GM23338 (cell line): ENCODE measurements at regions not wholly inside any gene's neighbourhood (a gene's known extent, or its start where the extent isn't known, plus 50 kb on each side); places are given as distances from the start of the nearest gene placed in this dataset.

ENCODE experiments used
- ATAC-seq: fragments of 200-7000 bp; cut with Tn5 transposase; 3 replicates; pipeline ENCODE4 v1.9.1; 2020
- DNase-seq: peaks from one replicate; pipeline ENCODE4 v3.0.0-alpha.2; 2015; ENCODE audit warnings: low spot score
- H2AFZ ChIP-seq: fragments of 200-600 bp; sonication (generic); 2 replicates; pipeline ENCODE4 v1.8.0; 2016; ENCODE audit warnings: antibody characterized with exemption, mild to moderate bottlenecking, moderate library complexity
- H3F3A ChIP-seq: fragments of 200-600 bp; sonication (generic); replicated peaks from 2 replicates; pipeline ENCODE4 v1.8.0; 2017; ENCODE audit warnings: antibody characterized with exemption, mixed run types, low read depth
- H3K27ac ChIP-seq: fragments of 200-600 bp; sonication (generic); 2 replicates; pipeline ENCODE4 v1.6.1; 2016; ENCODE audit warnings: low read depth
- H3K27me3 ChIP-seq: fragments of 200-600 bp; sonication (generic); 2 replicates; pipeline ENCODE4 v1.8.0; 2016; ENCODE audit warnings: mild to moderate bottlenecking, mixed run types, moderate library complexity; ENCODE audit not compliant: insufficient read depth
- H3K36me3 ChIP-seq: fragments of 200-600 bp; sonication (generic); 2 replicates; pipeline ENCODE4 v1.8.0; 2016; ENCODE audit warnings: mild to moderate bottlenecking; ENCODE audit not compliant: insufficient read depth
- H3K4me1 ChIP-seq: fragments of 200-600 bp; sonication (generic); 2 replicates; pipeline ENCODE4 v1.8.0; 2016; ENCODE audit warnings: mild to moderate bottlenecking, moderate library complexity; ENCODE audit not compliant: insufficient read depth
- H3K4me2 ChIP-seq: fragments of 200-600 bp; sonication (generic); 2 replicates; pipeline ENCODE4 v1.7.1; 2017; ENCODE audit warnings: mixed run types
- H3K4me3 ChIP-seq: fragments of 200-600 bp; sonication (generic); 2 replicates; pipeline ENCODE4 v1.6.1; 2016; ENCODE audit warnings: mixed run types
- H3K79me2 ChIP-seq: fragments of 200-600 bp; sonication (generic); replicated peaks from 2 replicates; pipeline ENCODE4 v1.8.0; 2017; ENCODE audit warnings: mild to moderate bottlenecking; ENCODE audit not compliant: insufficient read depth
- H3K9me2 ChIP-seq: fragments of 200-600 bp; sonication (generic); 2 replicates; pipeline ENCODE4 v1.8.0; 2017; ENCODE audit not compliant: insufficient read depth
- H4K20me1 ChIP-seq: fragments of 200-600 bp; sonication (generic); replicated peaks from 2 replicates; pipeline ENCODE4 v1.8.0; 2017; ENCODE audit warnings: mild to moderate bottlenecking; ENCODE audit not compliant: insufficient read depth
- H3K27ac Mint-ChIP-seq: 2 replicates; pipeline ENCODE4 v1.8.0; 2020; ENCODE audit warnings: inconsistent platforms, mild to moderate bottlenecking, moderate library complexity, mixed read lengths
- H3K27me3 Mint-ChIP-seq: 3 replicates; pipeline ENCODE4 v1.8.0; 2022; ENCODE audit warnings: low read depth, mild to moderate bottlenecking, moderate library complexity, mixed read lengths, inconsistent platforms; ENCODE audit not compliant: insufficient read depth, poor library complexity
- H3K36me3 Mint-ChIP-seq: 3 replicates; pipeline ENCODE4 v1.8.0; 2021; ENCODE audit warnings: low read depth, mild to moderate bottlenecking, inconsistent platforms, moderate library complexity, mixed read lengths
- H3K4me1 Mint-ChIP-seq: 3 replicates; pipeline ENCODE4 v1.8.0; 2020; ENCODE audit warnings: mild to moderate bottlenecking, inconsistent platforms, mixed read lengths
- H3K4me3 Mint-ChIP-seq: 3 replicates; pipeline ENCODE4 v1.8.0; 2021; ENCODE audit warnings: moderate library complexity, mild to moderate bottlenecking, inconsistent platforms, mixed read lengths
- H3K9me3 Mint-ChIP-seq: 3 replicates; pipeline ENCODE4 v1.8.0; 2020; ENCODE audit warnings: moderate library complexity, mild to moderate bottlenecking, inconsistent platforms, mixed read lengths
- CREB1 ChIP-seq: fragments of 250-450 bp; sonication (Bioruptor Pico); IDR thresholded peaks from 2 replicates; pipeline ENCODE4 v1.5.0; 2020; ENCODE audit warnings: low read depth, mild to moderate bottlenecking, moderate library complexity
- CTCF ChIP-seq, 2 experiments: fragments of 200-600 bp in 1 of 2; sonication (generic) in 1 of 2; conservative IDR thresholded peaks; 2 replicates each; pipeline versions ENCODE4 v1.5.1 to v1.6.1; 2016 to 2017; ENCODE audit warnings: antibody characterized with exemption in 2 of 2, low read depth in 2 of 2, mild to moderate bottlenecking in 2 of 2, moderate library complexity in 1 of 2
- ETS1 ChIP-seq: IDR thresholded peaks from 2 replicates; pipeline ENCODE4 v1.6.1; 2016; ENCODE audit warnings: antibody characterized with exemption
- EZH2 ChIP-seq: fragments of 200-600 bp; sonication (generic); IDR thresholded peaks from one replicate; pipeline ENCODE4 v1.8.0; 2017; ENCODE audit warnings: antibody characterized with exemption, mild to moderate bottlenecking, low read depth; ENCODE audit not compliant: unreplicated experiment
- EZH2phosphoT487 ChIP-seq: fragments of 200-600 bp; sonication (generic); IDR thresholded peaks from one replicate; pipeline ENCODE4 v1.8.1; 2018; ENCODE audit warnings: antibody characterized with exemption; ENCODE audit not compliant: unreplicated experiment
- JUNB ChIP-seq: IDR thresholded peaks from one replicate; pipeline ENCODE4 v1.6.1; 2016; ENCODE audit warnings: antibody characterized with exemption; ENCODE audit not compliant: unreplicated experiment
- NANOG ChIP-seq: IDR thresholded peaks from 2 replicates; pipeline ENCODE4 v1.6.1; 2016; ENCODE audit warnings: antibody characterized with exemption, borderline replicate concordance
- POLR2AphosphoS5 ChIP-seq: IDR thresholded peaks from 2 replicates; pipeline ENCODE4 v1.6.1; 2016; ENCODE audit warnings: antibody characterized with exemption, low read depth
- REST ChIP-seq: IDR thresholded peaks from one replicate; pipeline ENCODE4 v1.6.1; 2018; ENCODE audit warnings: antibody characterized with exemption; ENCODE audit not compliant: unreplicated experiment
- STAT1 ChIP-seq: IDR thresholded peaks from one replicate; pipeline ENCODE4 v1.6.1; 2016; ENCODE audit warnings: antibody characterized with exemption; ENCODE audit not compliant: unreplicated experiment
- ZNF114 ChIP-seq: fragments of 250-450 bp; sonication (Bioruptor Pico); IDR thresholded peaks from 2 replicates; pipeline ENCODE4 v1.5.0; 2020; ENCODE audit warnings: mild to moderate bottlenecking, moderate library complexity
- ZNF331 ChIP-seq: fragments of 250-450 bp; sonication (Bioruptor Pico); IDR thresholded peaks from 2 replicates; pipeline ENCODE4 v1.5.0; 2020; ENCODE audit warnings: low read depth, mild to moderate bottlenecking, moderate library complexity
- TF ChIP-seq, protein P1 (sequence below): fragments of 250-450 bp; sonication (Bioruptor Pico); IDR thresholded peaks from 2 replicates; pipeline ENCODE4 v1.5.0; 2020; ENCODE audit warnings: mild to moderate bottlenecking, moderate library complexity

DNA sequence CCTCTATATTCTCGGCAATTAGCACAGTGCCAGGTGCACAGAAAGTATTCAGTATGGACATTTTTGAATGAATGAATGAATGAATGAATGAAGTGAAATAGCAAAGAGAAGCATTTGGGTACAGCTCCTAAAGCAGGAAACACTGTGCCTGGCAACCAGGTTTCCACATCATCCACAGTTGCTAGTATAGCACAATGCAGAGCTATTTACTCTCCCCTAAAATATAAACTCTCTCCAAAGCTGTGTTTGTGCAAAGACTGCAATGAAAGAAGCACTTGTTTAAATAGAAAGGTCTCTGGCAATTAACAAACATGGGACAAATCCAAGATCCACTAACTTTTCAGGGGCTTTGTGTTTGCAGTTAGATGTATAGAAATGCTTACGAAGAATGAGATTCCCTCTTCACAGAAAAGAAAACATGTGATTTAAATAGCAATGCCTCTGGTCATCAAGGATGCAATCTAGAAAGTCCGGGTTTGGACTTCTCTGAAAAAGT is 103.0 kb upstream of the OPCML start:
- H3K27me3 ChIP-seq = no peaks in the 10 kb centered on the region
- Mint-ChIP-seq H3K9me3 (no peaks in the 10 kb centered on the region; the same call in 1 of the 3 replicates), H3K27me3 (peaks cover 8% of the 10 kb centered on the region), H3K27ac (no peak overlapping the region), H3K4me1 (peaks cover 30% of the 10 kb centered on the region), H3K36me3 (no peaks in the 10 kb centered on the region), H3K4me3 (no peak overlapping the region)
- H3K79me2 ChIP-seq = no peaks in the 10 kb centered on the region
- peak overlapping the region; percentile 53 for H3K4me2 ChIP-seq
- no peak overlapping the region for H3K27ac ChIP-seq
- H3K36me3 ChIP-seq = no peaks in the 10 kb centered on the region; the same call in 1 of the 2 replicates
- DNase-seq (peak; percentile 11), ATAC-seq (peak; percentile 26)
- no peaks in the 10 kb centered on the region for H3F3A ChIP-seq
- no peak overlapping the region for H3K4me3 ChIP-seq
- TF ChIP-seq STAT1 (no peak), NANOG (no peak), CTCF (conservative IDR thresholded peaks at IDR 0.05; ENCODE audit: low read depth in 2 of 2) (no peak), JUNB (no peak), ZNF114 (CRISPR knock-in tag) (no peak), ZNF331 (CRISPR knock-in tag) (no peak), EZH2 (no peak), POLR2AphosphoS5 (no peak), ETS1 (no peak), REST (no peak), CREB1 (no peak), EZH2phosphoT487 (no peak)
- TF ChIP-seq, protein P1, sequence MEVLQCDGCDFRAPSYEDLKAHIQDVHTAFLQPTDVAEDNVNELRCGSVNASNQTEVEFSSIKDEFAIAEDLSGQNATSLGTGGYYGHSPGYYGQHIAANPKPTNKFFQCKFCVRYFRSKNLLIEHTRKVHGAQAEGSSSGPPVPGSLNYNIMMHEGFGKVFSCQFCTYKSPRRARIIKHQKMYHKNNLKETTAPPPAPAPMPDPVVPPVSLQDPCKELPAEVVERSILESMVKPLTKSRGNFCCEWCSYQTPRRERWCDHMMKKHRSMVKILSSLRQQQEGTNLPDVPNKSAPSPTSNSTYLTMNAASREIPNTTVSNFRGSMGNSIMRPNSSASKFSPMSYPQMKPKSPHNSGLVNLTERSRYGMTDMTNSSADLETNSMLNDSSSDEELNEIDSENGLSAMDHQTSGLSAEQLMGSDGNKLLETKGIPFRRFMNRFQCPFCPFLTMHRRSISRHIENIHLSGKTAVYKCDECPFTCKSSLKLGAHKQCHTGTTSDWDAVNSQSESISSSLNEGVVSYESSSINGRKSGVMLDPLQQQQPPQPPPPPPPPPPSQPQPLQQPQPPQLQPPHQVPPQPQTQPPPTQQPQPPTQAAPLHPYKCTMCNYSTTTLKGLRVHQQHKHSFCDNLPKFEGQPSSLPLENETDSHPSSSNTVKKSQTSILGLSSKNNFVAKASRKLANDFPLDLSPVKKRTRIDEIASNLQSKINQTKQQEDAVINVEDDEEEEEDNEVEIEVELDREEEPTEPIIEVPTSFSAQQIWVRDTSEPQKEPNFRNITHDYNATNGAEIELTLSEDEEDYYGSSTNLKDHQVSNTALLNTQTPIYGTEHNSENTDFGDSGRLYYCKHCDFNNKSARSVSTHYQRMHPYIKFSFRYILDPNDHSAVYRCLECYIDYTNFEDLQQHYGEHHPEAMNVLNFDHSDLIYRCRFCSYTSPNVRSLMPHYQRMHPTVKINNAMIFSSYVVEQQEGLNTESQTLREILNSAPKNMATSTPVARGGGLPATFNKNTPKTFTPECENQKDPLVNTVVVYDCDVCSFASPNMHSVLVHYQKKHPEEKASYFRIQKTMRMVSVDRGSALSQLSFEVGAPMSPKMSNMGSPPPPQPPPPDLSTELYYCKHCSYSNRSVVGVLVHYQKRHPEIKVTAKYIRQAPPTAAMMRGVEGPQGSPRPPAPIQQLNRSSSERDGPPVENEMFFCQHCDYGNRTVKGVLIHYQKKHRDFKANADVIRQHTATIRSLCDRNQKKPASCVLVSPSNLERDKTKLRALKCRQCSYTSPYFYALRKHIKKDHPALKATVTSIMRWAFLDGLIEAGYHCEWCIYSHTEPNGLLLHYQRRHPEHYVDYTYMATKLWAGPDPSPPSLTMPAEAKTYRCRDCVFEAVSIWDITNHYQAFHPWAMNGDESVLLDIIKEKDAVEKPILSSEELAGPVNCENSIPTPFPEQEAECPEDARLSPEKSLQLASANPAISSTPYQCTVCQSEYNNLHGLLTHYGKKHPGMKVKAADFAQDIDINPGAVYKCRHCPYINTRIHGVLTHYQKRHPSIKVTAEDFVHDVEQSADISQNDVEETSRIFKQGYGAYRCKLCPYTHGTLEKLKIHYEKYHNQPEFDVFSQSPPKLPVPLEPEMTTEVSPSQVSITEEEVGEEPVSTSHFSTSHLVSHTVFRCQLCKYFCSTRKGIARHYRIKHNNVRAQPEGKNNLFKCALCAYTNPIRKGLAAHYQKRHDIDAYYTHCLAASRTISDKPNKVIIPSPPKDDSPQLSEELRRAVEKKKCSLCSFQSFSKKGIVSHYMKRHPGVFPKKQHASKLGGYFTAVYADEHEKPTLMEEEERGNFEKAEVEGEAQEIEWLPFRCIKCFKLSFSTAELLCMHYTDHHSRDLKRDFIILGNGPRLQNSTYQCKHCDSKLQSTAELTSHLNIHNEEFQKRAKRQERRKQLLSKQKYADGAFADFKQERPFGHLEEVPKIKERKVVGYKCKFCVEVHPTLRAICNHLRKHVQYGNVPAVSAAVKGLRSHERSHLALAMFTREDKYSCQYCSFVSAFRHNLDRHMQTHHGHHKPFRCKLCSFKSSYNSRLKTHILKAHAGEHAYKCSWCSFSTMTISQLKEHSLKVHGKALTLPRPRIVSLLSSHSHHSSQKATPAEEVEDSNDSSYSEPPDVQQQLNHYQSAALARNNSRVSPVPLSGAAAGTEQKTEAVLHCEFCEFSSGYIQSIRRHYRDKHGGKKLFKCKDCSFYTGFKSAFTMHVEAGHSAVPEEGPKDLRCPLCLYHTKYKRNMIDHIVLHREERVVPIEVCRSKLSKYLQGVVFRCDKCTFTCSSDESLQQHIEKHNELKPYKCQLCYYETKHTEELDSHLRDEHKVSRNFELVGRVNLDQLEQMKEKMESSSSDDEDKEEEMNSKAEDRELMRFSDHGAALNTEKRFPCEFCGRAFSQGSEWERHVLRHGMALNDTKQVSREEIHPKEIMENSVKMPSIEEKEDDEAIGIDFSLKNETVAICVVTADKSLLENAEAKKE (CRISPR knock-in tag) = no peak
- H4K20me1 ChIP-seq = no peaks in the 10 kb centered on the region
- no peak overlapping the region for H2AFZ ChIP-seq
- H3K4me1 ChIP-seq = peaks cover 28% of the 10 kb centered on the region
- peaks cover 4% of the 10 kb centered on the region; the same call in 1 of the 2 replicates for H3K9me2 ChIP-seq
